PFSK-1 (cell line): ENCODE measurements at regions not wholly inside any gene's neighbourhood (a gene's known extent, or its start where the extent isn't known, plus 50 kb on each side); places are given as distances from the start of the nearest gene placed in this dataset.

ENCODE experiments used
- FOXP2 ChIP-seq: optimal IDR thresholded peaks from 2 replicates; pipeline ENCODE3; 2011; ENCODE audit warnings: borderline replicate concordance, control low read depth, inconsistent platforms; ENCODE audit not compliant: insufficient read depth; ENCODE audit errors: extremely low read length, extremely low read depth
- POLR2AphosphoS5 ChIP-seq: IDR thresholded peaks from 2 replicates; pipeline ENCODE4 v1.6.1; 2012; ENCODE audit warnings: low read depth, mild to moderate bottlenecking, control low read depth, low read length, moderate library complexity
- SIN3A ChIP-seq: IDR thresholded peaks from 2 replicates; pipeline ENCODE4 v1.6.1; 2012; ENCODE audit warnings: mild to moderate bottlenecking, low read length, moderate library complexity, borderline replicate concordance; ENCODE audit not compliant: insufficient read depth
- TAF1 ChIP-seq: IDR thresholded peaks from 2 replicates; pipeline ENCODE4 v1.6.1; 2012; ENCODE audit warnings: low read length, control low read depth, borderline replicate concordance; ENCODE audit not compliant: insufficient read depth
- TF ChIP-seq, protein P1 (sequence below), 2 experiments: IDR thresholded peaks; 2 replicates each; pipeline versions ENCODE4 v1.6.1 to v1.8.0; 2011 to 2012; ENCODE audit warnings: low read depth in 2 of 2, low read length in 2 of 2, control low read depth in 1 of 2, inconsistent platforms in 1 of 2, mild to moderate bottlenecking in 1 of 2, moderate library complexity in 1 of 2; ENCODE audit not compliant: insufficient read depth in 1 of 2

DNA sequence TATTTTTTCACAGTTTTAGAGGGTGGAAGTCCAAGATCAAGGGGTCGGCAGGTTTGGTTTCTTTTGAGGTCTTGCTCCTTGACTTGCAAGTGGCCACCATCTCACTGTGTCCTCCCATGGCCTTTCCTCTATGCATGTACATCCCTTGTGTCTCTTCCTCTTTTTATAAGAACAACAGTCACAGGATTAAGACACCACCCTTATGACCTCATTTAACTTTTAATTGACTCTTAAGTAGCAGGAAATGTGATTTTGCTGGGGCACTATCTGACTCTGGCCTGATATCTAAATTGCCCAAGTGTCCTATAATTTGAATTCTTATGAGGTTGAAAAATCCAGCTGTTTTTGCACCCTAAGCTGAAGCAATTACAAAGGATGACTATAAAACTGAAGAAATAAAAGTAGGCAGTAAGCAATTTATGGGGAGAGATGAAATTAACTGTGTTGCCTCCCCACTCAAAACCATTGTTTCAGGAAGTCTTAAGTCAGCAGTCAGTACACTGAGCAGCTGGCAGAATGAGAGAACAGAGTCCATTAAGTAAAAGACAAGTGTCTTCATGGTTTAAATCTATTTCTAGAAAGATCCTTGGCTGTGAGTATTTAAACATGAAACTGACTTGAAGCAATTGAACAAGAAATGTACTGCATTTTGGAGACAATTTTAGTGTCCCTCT lies 601.3 kb downstream of the SPRY1 start:
- TF ChIP-seq FOXP2, result no peak

DNA sequence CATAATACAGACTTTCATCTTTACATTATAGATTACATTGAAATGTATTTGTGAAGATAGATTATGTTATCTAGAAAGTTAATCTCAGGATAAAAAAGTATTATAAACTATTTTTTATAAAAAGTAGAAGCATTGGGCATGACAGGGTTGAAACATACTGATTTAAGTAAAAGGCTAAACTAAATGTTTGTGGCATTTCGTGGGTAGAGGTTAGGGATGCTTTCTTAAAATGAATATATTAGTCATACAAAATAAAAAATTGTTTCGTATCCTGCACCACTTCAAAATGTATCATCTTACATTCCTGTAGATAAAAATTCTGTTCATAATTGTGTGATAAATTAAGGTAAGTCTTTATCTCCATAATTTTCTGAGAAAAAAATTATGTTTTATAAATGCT lies 603.6 kb downstream of the SPRY1 start:
- TF ChIP-seq FOXP2, result no peak
- TF ChIP-seq, protein P1, sequence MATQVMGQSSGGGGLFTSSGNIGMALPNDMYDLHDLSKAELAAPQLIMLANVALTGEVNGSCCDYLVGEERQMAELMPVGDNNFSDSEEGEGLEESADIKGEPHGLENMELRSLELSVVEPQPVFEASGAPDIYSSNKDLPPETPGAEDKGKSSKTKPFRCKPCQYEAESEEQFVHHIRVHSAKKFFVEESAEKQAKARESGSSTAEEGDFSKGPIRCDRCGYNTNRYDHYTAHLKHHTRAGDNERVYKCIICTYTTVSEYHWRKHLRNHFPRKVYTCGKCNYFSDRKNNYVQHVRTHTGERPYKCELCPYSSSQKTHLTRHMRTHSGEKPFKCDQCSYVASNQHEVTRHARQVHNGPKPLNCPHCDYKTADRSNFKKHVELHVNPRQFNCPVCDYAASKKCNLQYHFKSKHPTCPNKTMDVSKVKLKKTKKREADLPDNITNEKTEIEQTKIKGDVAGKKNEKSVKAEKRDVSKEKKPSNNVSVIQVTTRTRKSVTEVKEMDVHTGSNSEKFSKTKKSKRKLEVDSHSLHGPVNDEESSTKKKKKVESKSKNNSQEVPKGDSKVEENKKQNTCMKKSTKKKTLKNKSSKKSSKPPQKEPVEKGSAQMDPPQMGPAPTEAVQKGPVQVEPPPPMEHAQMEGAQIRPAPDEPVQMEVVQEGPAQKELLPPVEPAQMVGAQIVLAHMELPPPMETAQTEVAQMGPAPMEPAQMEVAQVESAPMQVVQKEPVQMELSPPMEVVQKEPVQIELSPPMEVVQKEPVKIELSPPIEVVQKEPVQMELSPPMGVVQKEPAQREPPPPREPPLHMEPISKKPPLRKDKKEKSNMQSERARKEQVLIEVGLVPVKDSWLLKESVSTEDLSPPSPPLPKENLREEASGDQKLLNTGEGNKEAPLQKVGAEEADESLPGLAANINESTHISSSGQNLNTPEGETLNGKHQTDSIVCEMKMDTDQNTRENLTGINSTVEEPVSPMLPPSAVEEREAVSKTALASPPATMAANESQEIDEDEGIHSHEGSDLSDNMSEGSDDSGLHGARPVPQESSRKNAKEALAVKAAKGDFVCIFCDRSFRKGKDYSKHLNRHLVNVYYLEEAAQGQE (IDR thresholded peaks at IDR 0.05; ENCODE audit: insufficient read depth in 1 of 2, low read depth in 2 of 2, low read length in 2 of 2), result no peak
- TF ChIP-seq TAF1, result no peak
- no peak for TF ChIP-seq SIN3A
- no peak for TF ChIP-seq POLR2AphosphoS5

DNA sequence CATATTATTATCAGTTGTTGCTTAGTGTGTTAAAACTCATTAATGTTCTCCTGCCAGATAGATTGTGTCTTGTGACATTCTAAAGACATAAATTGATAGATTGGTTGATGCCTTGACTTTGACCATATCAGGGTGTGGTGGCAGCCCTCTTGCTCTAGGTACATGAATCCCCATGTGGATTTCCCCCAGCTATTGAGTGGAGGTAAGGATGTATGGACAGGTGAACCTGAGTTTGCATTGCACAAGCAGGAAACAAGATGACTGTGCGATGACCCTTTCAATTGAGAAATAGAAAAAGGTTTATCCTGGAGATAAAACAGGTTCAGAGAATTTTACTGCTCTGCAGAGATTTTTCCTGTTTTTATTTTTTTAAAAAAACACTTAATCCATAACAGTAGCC lies 619.2 kb downstream of the SPRY1 start:
- TF ChIP-seq TAF1, result no peak
- no peak for TF ChIP-seq SIN3A
- no peak for TF ChIP-seq FOXP2
- TF ChIP-seq, protein P1 (IDR thresholded peaks at IDR 0.05; ENCODE audit: insufficient read depth in 1 of 2, low read depth in 2 of 2, low read length in 2 of 2), result no peak
- no peak for TF ChIP-seq POLR2AphosphoS5

GRCh38 chr4:124017185-124017785 lies 620.7 kb downstream of the SPRY1 start:
- TF ChIP-seq SIN3A (no peak), POLR2AphosphoS5 (no peak), TAF1 (no peak), FOXP2 (no peak)
- TF ChIP-seq, protein P1 (IDR thresholded peaks at IDR 0.05; ENCODE audit: insufficient read depth in 1 of 2, low read depth in 2 of 2, low read length in 2 of 2), result no peak

DNA sequence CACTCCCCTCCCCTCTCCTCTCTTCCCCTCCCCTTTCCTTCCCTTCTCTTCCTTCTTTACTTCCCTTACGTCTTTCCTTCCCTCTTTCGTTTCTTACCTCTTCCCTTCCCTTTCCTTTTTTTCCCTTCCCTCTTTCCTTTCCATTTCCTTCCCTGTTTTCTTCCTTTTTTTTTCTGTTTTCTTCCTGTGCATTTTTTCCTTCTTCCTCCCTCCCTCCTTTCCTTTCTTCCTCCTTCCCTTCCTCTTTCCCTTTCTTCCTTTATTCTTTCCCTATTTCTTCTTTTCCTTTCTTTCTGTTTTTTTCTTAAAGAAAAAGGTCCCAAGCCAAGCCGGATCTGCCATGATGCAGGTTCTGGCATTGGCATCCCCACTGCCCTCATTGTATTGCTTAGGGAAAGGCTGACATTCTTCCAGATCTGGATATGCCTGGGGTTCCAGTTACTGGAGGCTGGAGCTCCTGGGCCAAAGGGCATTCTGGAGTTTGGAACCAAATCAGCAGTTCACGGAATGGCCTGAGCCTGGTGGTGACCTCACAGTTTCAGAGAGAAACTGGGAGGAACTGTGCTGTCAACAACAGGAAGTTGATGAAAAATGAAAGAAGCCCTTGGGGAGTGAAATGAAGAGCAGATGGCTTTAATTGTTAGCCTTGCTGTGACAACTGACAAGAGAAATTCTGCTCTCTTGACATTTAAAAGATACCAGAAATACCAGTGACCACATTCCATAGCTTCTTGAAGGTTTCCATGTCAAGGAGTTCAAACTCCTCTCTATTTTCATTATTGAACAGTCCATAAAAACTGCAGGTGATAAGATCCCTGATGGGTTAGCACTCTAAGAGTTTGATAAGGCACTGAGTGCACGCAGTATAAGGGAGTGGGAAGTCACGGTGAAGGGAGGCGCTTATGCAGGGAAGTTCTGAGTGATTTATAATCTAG lies 622.1 kb downstream of the SPRY1 start:
- TF ChIP-seq FOXP2 (peak; percentile 31), TAF1 (peak; percentile 56; the same call in 1 of the 2 replicates), SIN3A (0 out of 2 replicates have a peak, but pooled peaks have one; percentile 64), POLR2AphosphoS5 (no peak)
- TF ChIP-seq, protein P1 (IDR thresholded peaks at IDR 0.05; ENCODE audit: insufficient read depth in 1 of 2, low read depth in 2 of 2, low read length in 2 of 2), result 0 out of 4 replicates have a peak, but pooled peaks of 1 of the 2 experiments have one; percentile 48
